LNCaP clone FGC (cell line): ENCODE measurements at regions not wholly inside any gene's neighbourhood (a gene's known extent, or its start where the extent isn't known, plus 50 kb on each side); places are given as distances from the start of the nearest gene placed in this dataset.

ENCODE experiments used
- DNase-seq: peaks from one replicate; pipeline ENCODE4 v3.0.0-alpha.2; 2011; ENCODE audit warnings: low read depth
- H3K4me3 ChIP-seq: 2 replicates; pipeline ENCODE4 v1.5.1; 2011; ENCODE audit warnings: mild to moderate bottlenecking, low read depth, low read length, control low read depth
- CTCF ChIP-seq: IDR thresholded peaks from 2 replicates; pipeline ENCODE4 v1.5.1; 2012; ENCODE audit warnings: mild to moderate bottlenecking; ENCODE audit not compliant: control insufficient read depth, insufficient read depth; ENCODE audit errors: extremely low read depth

DNA sequence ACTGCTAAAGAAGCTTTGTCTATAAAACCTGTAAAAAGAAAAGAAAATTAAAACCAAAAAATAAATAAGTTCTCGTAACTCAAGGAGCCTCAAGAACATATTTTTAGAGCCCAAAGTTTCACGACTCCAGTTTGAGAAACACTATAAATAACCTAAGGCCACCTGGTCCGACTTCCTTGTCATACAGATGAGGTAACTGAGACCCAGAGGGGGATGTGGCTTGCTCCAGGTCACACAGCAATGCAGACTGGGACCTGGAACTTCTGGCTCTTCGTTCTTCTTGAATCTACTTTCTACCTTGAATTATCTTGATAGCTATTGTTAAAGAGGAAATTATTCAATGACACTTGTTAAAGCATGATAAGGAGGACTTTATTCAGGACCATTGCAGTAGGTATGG lies 514.8 kb downstream of the CDK5RAP2 start:
- TF ChIP-seq CTCF = no peak
- no peak for DNase-seq
- no peak overlapping the region for H3K4me3 ChIP-seq

DNA sequence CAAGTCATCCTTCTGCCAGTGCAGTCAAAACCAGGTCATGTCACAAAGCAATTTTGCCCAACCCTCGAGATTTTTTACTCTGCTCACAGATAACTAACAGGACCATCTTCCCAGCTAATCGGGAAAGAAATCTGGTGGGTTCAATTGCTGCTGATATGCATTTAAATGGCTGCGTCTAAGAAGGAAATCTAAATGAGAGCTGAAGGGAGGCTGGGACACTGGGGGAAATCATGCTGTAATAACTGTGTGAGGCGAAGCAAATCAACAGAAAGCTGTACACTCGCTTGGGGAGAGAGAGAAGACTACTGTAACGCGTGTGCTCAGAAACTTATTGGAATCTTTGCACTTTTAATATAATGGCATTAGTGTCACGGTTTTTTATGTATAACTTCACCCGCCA lies 535.0 kb downstream of the CDK5RAP2 start:
- H3K4me3 ChIP-seq = no peak overlapping the region
- no peak for DNase-seq
- TF ChIP-seq CTCF = no peak

DNA sequence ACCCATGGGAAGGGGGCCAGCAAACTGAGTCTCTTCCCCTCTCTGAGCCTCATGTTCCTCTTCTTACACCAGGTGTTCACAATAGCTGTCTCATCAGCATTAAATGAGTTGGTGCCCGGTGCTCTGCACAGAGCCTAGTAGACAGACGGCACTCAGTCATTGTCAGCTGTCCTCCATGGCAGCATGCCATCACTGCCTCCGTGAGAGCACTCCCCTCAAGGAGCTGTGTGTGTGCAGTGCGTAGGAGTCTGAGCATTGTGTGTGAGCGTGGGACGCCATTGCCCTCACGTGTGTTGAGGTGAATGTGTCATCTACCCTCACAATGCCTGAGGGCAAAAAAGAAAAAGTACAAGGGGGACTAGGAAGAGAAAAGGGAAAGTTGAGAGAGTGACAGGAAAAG lies 536.5 kb downstream of the CDK5RAP2 start:
- TF ChIP-seq CTCF = no peak
- no peak overlapping the region for H3K4me3 ChIP-seq
- no peak for DNase-seq

- no peak for TF ChIP-seq CTCF
- no peak for DNase-seq
Measured at GRCh38 chr9:120040896-120041295, 539.1 kb downstream of the CDK5RAP2 start.

DNA sequence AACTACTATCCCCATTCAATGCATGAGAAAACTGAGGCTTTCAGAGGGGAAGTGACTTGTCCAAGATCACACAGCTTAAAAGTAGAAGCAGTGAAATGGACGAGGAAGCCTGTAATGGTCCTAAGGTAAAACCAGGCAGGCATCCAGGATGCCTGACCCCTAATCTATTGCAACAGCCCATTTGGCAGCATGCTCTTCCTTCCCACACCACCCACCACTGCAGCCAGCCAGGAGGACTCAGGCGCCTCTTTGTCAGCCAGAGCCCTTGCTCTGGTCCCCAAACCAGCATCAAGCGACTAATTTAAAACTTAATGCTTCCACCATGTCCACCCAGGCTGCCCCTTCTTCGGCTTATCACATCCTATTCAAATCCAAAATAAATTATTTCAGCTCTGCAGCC lies 541.6 kb downstream of the CDK5RAP2 start:
- no peak overlapping the region for H3K4me3 ChIP-seq
- DNase-seq = no peak
- no peak for TF ChIP-seq CTCF

More at GRCh38 chr9:120040896-120041295, 539.1 kb downstream of the CDK5RAP2 start:
- no peak overlapping the region for H3K4me3 ChIP-seq

DNA sequence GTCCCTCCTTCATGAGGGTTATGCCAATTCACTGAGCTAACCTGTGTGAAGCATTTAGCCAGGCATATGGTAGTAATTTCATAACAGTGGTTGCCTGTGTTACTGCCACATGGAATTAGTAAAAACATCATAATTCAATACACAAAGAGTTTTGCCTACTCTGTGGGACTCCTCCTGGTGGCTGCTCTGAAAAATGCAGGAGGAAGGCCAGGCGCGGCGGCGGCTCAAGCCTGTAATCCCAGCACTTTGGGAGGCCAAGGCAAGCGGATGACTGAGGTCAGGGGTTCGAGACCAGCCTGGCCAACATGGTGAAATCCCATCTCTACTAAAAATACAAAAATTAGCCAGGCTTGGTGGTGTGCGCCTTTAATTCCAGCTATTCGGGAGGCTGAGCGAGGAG lies 547.3 kb downstream of the CDK5RAP2 start:
- peak; percentile 28; the same call in 1 of the 2 replicates for TF ChIP-seq CTCF
- no peak overlapping the region for H3K4me3 ChIP-seq
- DNase-seq = no peak

DNA sequence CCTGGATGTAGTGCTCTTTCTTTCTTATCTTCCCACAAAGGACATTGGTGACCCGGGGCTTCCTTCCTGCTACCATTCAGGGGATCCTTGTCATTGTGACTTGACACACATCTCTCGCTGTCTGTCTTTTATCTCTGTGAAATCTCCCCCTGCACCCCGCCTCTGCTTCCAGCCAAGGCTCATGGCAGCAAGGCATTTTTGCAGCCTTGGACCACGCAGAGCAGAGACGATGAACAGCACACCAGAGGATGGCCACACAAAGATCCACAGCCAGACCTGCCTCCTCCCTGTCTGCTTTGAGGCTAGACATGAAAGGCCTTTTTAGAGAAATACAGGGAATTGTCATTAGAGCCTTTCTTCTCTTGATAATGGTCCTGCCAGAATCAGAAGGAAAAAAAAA lies 549.1 kb downstream of the CDK5RAP2 start:
- TF ChIP-seq CTCF = no peak
- no peak for DNase-seq
- H3K4me3 ChIP-seq = no peak overlapping the region
